ENCODE measurements at regions not wholly inside any gene's neighbourhood (a gene's known extent, or its start where the extent isn't known, plus 50 kb on each side); places are given as distances from the start of the nearest gene placed in this dataset.

DNA sequence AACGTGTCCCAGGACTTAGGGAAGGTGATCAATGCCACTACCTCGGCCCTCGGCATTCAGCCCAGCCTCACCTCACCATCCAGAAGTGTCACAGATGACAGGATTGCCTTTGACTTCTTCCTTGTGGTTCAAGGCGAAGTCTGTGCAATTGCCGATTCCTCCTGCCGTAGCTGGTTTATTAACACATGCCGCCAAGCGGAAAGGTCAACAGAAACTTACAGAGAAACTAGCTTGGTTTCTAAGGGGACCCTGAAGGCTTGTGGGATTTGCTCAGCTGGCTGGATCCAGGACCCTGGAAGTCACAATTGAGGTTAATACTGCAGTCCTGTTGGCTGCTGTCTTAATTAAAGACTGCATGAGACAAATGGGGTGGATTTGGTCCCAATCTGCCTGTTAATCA, 65.6 kb downstream of the SHANK2 start:
- Histone ChIP-seq H3K27me3 (no peaks in the 10 kb centered on the region), H3K27ac (no peak overlapping the region), H3K9me3 (no peaks in the 10 kb centered on the region), H3K36me3 (no peaks in the 10 kb centered on the region), H3K4me3 (no peak overlapping the region), H3K4me1 (no peaks in the 10 kb centered on the region)
- ATAC-seq (no peak), DNase-seq (peak; percentile 27)
- TF ChIP-seq, protein P1, sequence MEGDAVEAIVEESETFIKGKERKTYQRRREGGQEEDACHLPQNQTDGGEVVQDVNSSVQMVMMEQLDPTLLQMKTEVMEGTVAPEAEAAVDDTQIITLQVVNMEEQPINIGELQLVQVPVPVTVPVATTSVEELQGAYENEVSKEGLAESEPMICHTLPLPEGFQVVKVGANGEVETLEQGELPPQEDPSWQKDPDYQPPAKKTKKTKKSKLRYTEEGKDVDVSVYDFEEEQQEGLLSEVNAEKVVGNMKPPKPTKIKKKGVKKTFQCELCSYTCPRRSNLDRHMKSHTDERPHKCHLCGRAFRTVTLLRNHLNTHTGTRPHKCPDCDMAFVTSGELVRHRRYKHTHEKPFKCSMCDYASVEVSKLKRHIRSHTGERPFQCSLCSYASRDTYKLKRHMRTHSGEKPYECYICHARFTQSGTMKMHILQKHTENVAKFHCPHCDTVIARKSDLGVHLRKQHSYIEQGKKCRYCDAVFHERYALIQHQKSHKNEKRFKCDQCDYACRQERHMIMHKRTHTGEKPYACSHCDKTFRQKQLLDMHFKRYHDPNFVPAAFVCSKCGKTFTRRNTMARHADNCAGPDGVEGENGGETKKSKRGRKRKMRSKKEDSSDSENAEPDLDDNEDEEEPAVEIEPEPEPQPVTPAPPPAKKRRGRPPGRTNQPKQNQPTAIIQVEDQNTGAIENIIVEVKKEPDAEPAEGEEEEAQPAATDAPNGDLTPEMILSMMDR (IDR thresholded peaks at IDR 0.05), result no peak
- intact Hi-C loops (cut with DNase I), result no loop called here

DNA sequence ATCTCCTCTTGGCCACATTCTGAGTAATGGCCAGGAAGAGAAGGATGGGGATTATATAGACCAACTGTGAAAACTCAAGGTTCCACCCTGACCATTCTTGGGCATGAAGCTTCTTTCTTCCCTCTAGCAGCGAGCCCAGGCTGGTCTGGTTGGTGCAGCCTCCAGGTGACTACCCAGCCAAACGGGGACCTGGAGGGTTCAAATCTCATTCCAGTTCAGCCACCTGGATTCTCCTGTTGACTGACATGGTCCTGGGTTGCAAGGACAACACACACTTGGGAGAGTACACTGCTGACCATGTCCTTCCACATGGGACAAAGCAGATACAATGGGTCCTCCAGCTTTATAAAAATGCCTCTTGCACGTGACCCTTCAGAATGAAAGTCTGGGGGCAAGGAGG, 67.0 kb downstream of the SHANK2 start:
- no peak for DNase-seq
- Histone ChIP-seq H3K27ac (no peak overlapping the region), H3K27me3 (no peaks in the 10 kb centered on the region), H3K9me3 (no peaks in the 10 kb centered on the region), H3K4me3 (no peak overlapping the region), H3K36me3 (no peaks in the 10 kb centered on the region), H3K4me1 (no peaks in the 10 kb centered on the region)
- intact Hi-C loops (cut with DNase I), result no loop called here
- TF ChIP-seq, protein P1 (IDR thresholded peaks at IDR 0.05), result no peak
- ATAC-seq, result no peak

DNA sequence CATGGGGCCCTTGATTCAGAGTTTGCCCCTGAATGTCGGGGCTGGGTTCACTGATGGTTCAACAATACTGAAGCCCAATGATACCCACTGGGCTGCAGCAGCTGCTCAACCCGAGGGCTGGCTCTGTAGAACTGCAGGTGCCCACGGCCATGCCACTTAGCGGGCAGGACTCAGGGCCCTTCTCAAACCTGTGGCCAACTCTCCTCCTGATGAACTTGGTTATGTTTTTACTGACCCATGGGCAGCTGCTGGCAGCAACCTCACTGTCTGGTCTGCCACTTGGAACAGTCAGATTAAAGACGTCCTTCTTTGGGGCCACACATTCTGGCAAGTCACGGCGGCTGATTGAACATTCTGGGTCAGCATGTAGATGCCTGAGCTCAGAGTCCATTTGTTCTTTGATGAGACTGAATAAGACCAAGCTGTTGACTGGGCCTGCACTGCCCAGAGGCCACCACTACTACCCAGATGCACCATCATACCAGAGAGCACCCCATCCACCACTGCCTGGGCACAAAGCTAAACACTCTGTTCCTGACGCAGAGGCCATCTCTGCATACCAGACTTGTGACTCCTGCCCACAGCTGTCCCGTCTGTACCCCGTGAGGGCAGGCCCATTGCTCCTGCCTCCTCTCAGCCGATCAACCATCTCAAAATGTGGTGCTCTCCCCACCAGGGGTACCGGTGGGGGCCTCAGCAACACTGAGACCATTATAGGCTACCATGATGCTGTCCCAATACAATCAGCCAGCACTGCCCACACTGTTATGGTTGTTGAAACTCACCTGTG, 67.8 kb downstream of the SHANK2 start:
- H3K4me1 ChIP-seq, result no peaks in the 10 kb centered on the region
- ATAC-seq, result no peak
- H3K36me3 ChIP-seq, result no peaks in the 10 kb centered on the region
- intact Hi-C loops (cut with DNase I), result no loop called here
- H3K27me3 ChIP-seq, result no peaks in the 10 kb centered on the region
- H3K4me3 ChIP-seq, result no peak overlapping the region
- DNase-seq, result peak; percentile 46
- TF ChIP-seq, protein P1 (IDR thresholded peaks at IDR 0.05), result no peak
- no peaks in the 10 kb centered on the region for H3K9me3 ChIP-seq
- H3K27ac ChIP-seq, result no peak overlapping the region

DNA sequence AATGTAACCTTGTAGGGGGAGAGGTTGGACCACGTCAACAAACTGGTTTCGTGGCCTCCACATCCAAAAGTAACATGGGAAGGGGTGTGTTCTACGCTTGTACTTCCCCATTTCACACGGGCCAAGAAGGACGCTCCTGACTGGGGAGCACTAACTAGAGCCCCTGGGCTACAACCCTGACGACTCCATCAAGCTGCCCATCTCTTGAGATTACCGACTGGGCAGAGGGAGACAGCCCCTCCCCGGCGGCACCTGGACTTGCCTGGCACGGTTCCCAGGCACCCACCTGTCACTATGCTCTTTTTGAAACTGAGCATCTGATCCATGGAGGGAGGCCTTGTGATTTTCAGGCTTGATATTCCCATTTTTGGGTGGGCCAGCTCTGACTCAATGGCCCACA, 68.5 kb downstream of the SHANK2 start:
- DNase-seq (peak; percentile 47), ATAC-seq (no peak)
- intact Hi-C loops (cut with DNase I), result no loop called here
- no peaks in the 10 kb centered on the region for H3K4me1 ChIP-seq
- H3K27me3 ChIP-seq, result no peaks in the 10 kb centered on the region
- H3K36me3 ChIP-seq, result no peaks in the 10 kb centered on the region
- TF ChIP-seq, protein P1 (IDR thresholded peaks at IDR 0.05), result no peak
- H3K9me3 ChIP-seq, result no peaks in the 10 kb centered on the region
- H3K4me3 ChIP-seq, result no peak overlapping the region
- no peak overlapping the region for H3K27ac ChIP-seq

DNA sequence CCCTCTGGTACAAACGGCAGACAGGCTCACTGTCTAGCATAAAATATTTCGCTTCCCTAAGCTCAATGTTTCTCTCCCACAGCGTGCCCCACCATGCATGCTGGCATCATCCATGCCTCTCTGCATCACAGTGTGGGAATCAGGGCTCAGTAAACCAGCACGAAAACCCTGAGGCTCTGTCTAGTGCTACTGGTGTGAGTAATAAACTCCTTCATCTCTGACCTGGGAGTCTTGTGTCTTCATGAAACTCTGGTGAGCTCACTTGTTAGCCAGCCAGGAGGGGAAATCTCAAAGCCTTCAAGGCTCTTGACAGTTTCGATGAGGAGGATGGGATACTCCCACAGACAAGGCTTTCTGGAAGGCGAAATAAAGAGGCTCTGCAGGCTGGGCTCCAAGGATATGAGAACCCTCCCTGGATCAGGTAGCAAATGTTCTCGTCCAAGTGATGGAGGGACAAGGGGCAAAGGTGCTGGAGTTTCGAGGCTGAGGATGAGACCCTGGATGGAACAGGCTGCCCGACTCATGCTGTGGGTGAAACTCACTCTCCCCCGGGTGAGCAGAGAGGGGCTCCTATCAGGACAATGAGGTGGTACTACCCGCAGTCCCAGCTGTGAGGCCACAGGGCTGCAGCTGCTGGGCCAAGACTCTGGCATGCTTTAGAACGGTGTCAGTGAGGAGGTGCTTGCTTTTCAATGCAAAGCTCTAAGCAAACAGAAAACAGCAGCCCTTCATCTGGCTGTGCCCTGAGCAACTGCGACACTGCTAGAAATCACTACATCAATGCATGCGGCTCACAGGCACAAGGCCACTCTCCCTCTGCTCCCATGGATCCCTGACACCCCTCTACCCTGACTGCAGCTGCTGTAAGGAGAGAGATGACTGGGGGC, 69.3 kb downstream of the SHANK2 start:
- no peaks in the 10 kb centered on the region for H3K4me1 ChIP-seq
- H3K36me3 ChIP-seq, result no peaks in the 10 kb centered on the region
- intact Hi-C loops (cut with DNase I), result no loop called here
- H3K27me3 ChIP-seq, result no peaks in the 10 kb centered on the region
- H3K4me3 ChIP-seq, result no peak overlapping the region
- ATAC-seq (no peak), DNase-seq (no peak)
- H3K27ac ChIP-seq, result no peak overlapping the region
- no peaks in the 10 kb centered on the region for H3K9me3 ChIP-seq
- TF ChIP-seq, protein P1 (IDR thresholded peaks at IDR 0.05), result no peak

All from upper lobe of right lung (tissue), 1 donor.